ENCODE measurements at regions not wholly inside any gene's neighbourhood (a gene's known extent, or its start where the extent isn't known, plus 50 kb on each side); places are given as distances from the start of the nearest gene placed in this dataset.

DNA sequence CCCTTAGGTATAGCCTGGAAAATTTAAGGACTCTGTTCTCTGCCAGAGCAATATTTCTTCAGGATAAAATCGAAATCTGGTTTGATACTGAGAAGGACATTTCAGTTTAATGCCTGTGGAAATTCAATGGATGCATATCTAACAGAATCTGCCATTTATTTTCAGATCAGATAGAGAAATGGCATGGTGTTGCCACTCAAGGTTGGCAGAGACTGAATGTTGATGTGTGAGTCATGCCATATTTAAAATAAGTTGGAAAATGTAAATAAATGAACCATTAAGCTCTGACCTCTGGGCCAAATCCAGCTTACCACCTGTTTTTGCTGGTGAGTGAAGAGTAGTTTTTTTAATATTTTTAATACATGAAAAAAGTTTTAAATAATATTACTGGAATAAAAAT lies 594.6 kb downstream of the DOK5 start:
- no peak for TF ChIP-seq POLR2A (IDR thresholded peaks at IDR 0.05)
- TF ChIP-seq, protein P1, sequence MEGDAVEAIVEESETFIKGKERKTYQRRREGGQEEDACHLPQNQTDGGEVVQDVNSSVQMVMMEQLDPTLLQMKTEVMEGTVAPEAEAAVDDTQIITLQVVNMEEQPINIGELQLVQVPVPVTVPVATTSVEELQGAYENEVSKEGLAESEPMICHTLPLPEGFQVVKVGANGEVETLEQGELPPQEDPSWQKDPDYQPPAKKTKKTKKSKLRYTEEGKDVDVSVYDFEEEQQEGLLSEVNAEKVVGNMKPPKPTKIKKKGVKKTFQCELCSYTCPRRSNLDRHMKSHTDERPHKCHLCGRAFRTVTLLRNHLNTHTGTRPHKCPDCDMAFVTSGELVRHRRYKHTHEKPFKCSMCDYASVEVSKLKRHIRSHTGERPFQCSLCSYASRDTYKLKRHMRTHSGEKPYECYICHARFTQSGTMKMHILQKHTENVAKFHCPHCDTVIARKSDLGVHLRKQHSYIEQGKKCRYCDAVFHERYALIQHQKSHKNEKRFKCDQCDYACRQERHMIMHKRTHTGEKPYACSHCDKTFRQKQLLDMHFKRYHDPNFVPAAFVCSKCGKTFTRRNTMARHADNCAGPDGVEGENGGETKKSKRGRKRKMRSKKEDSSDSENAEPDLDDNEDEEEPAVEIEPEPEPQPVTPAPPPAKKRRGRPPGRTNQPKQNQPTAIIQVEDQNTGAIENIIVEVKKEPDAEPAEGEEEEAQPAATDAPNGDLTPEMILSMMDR (IDR thresholded peaks at IDR 0.05 in 8 of 11, conservative IDR thresholded peaks at IDR 0.05 in 3 of 11), result no peak

Data from spleen (tissue), 7 donors.